HepG2 (cell line): ENCODE measurements at regions not wholly inside any gene's neighbourhood (a gene's known extent, or its start where the extent isn't known, plus 50 kb on each side); places are given as distances from the start of the nearest gene placed in this dataset.

ENCODE experiments used
- ATAC-seq: fragments of 200-7000 bp; cut with Tn5 transposase; 3 replicates; pipeline ENCODE4 v1.9.1; 2020; ENCODE audit warnings: mild to moderate bottlenecking, moderate library complexity
- BruUV-seq: library from RNA; stranded (reverse); fragments of 400-500 nt; replicated peaks from 2 replicates; lab custom pipeline; 2021; lab: Mats Ljungman, UMichigan
- CTCF ChIA-PET: fragments of 300-600 bp; formaldehyde crosslinking; extraction: SDS; loops from one replicate; lab custom pipeline; 2021; ENCODE audit warnings: low total read pairs, inconsistent platforms, low intra/inter-chr PET ratio; lab: Yijun Ruan, JAX
- POLR2A ChIA-PET: fragments of 350-600 bp; sonication (Branson Sonifier 250); formaldehyde crosslinking; loops from one replicate; lab custom pipeline; 2020; ENCODE audit warnings: antibody characterized with exemption, inconsistent platforms; lab: Yijun Ruan, JAX
- DNase-seq: peaks from one replicate; pipeline ENCODE4 v3.0.0-alpha.2; 2015; ENCODE audit warnings: low spot score
- FAIRE-seq: peaks from 3 replicates; lab custom pipeline; 2011; peaks lifted over from hg19 to GRCh38; lab: Jason Lieb, UNC
- H2AFZ ChIP-seq: one replicate; pipeline ENCODE4 v1.6.1; 2011; ENCODE audit warnings: low read length, inconsistent platforms
- H3K27ac ChIP-seq: fragments of 300-600 bp; 3 replicates; pipeline ENCODE4 v1.8.0; 2011; ENCODE audit warnings: mixed run types, mild to moderate bottlenecking, mixed read lengths, low read length, inconsistent platforms; ENCODE audit not compliant: insufficient read depth; ENCODE audit errors: extremely low read length
- H3K27me3 ChIP-seq, 2 experiments: fragments of 200-600 bp in 1 of 2; 2 replicates in 1 of 2; 3 replicates in 1 of 2; pipeline versions ENCODE4 v1.6.0 to v1.8.0; 2011; ENCODE audit warnings: low read length in 2 of 2, mild to moderate bottlenecking in 2 of 2, moderate library complexity in 2 of 2, inconsistent platforms in 1 of 2; ENCODE audit not compliant: insufficient read depth in 2 of 2, control insufficient read depth in 1 of 2
- H3K36me3 ChIP-seq, 2 experiments: fragments of 200-600 bp in 1 of 2; replicated peaks in 1 of 2; 2 replicates in 1 of 2; 3 replicates in 1 of 2; pipeline versions ENCODE4 v1.5.1 to v1.8.0; 2011; ENCODE audit warnings: low read length in 2 of 2, inconsistent platforms in 1 of 2; ENCODE audit not compliant: insufficient read depth in 2 of 2, control insufficient read depth in 1 of 2
- H3K4me1 ChIP-seq: 2 replicates; pipeline ENCODE4 v1.5.1; 2012; ENCODE audit warnings: low read length, inconsistent platforms; ENCODE audit not compliant: insufficient read depth
- H3K4me2 ChIP-seq: 2 replicates; pipeline ENCODE4 v1.6.0; 2011; ENCODE audit warnings: low read depth, low read length, inconsistent platforms
- H3K4me3 ChIP-seq, 3 experiments: fragments of 200-600 bp in 1 of 3; sonication (generic), shearing (Covaris generic) in 1 of 3; replicated peaks in 1 of 3; 2 replicates each; pipeline ENCODE4 v1.5.1; 2011 to 2016; ENCODE audit warnings: low read length in 3 of 3, inconsistent platforms in 2 of 3, low read depth in 2 of 3, mild to moderate bottlenecking in 2 of 3, control low read depth in 1 of 3, mixed read lengths in 1 of 3; ENCODE audit not compliant: insufficient read depth in 1 of 3
- H3K79me2 ChIP-seq: one replicate; pipeline ENCODE4 v1.6.1; 2011; ENCODE audit warnings: low read length, inconsistent platforms; ENCODE audit not compliant: insufficient read depth
- H3K9ac ChIP-seq: 2 replicates; pipeline ENCODE4 v1.6.0; 2011; ENCODE audit warnings: mild to moderate bottlenecking, low read depth, low read length, inconsistent platforms; ENCODE audit not compliant: insufficient read depth
- H3K9me3 ChIP-seq: 2 replicates; pipeline ENCODE4 v1.5.1; 2012; ENCODE audit warnings: mild to moderate bottlenecking, low read length
- H4K20me1 ChIP-seq: 2 replicates; pipeline ENCODE4 v1.6.0; 2011; ENCODE audit warnings: inconsistent platforms, mild to moderate bottlenecking, low read length, moderate library complexity; ENCODE audit not compliant: insufficient read depth
- CBX5 ChIP-seq: sonication (generic); formaldehyde crosslinking; IDR thresholded peaks from 2 replicates; pipeline ENCODE4 v1.4.0; 2020; ENCODE audit warnings: missing genetic modification reagents, borderline replicate concordance
- FOXK2 ChIP-seq: fragments of 450-650 bp; IDR thresholded peaks from 2 replicates; pipeline ENCODE4 v1.6.1; 2016
- HMGA1 ChIP-seq: sonication (generic); formaldehyde crosslinking; conservative IDR thresholded peaks from 2 replicates; pipeline ENCODE4 v1.4.0; 2020; ENCODE audit warnings: missing genetic modification reagents
- MAFF ChIP-seq: IDR thresholded peaks from 2 replicates; pipeline ENCODE4 v1.6.1; 2011; ENCODE audit warnings: low read depth, low read length, improper control_type of control experiment
- MAFK ChIP-seq, 2 experiments: IDR thresholded peaks in 1 of 2; conservative IDR thresholded peaks in 1 of 2; 2 replicates each; pipeline ENCODE4 v1.6.1; 2011; ENCODE audit warnings: improper control_type of control experiment in 2 of 2, low read length in 2 of 2
- NFIB ChIP-seq: sonication (generic); formaldehyde crosslinking; IDR thresholded peaks from 2 replicates; pipeline ENCODE4 v1.9.0; 2021; ENCODE audit warnings: missing genetic modification reagents, mild to moderate bottlenecking, borderline replicate concordance
- RAD21 ChIP-seq: fragments of 450-650 bp; formaldehyde crosslinking; IDR thresholded peaks from 2 replicates; pipeline ENCODE4 v1.5.0; 2020; ENCODE audit warnings: mild to moderate bottlenecking
- SOX6 ChIP-seq, 2 experiments: fragments of 450-650 bp in 1 of 2; sonication (generic) in 1 of 2; formaldehyde crosslinking in 1 of 2; IDR thresholded peaks; 2 replicates each; pipeline versions ENCODE4 v1.4.0 to v1.6.1; 2017 to 2020; ENCODE audit warnings: antibody characterized with exemption in 1 of 2, mild to moderate bottlenecking in 1 of 2, missing genetic modification reagents in 1 of 2
- ZNF652 ChIP-seq: IDR thresholded peaks from 2 replicates; pipeline ENCODE4 v1.6.1; 2016; ENCODE audit warnings: low read depth, borderline replicate concordance
- WGBS: methylation state at CpG from one replicate; pipeline ENCODE4 v1.1.6; 2017; ENCODE audit warnings: low lambda C conversion rate; 5-methylcytosine and 5-hydroxymethylcytosine counted together
- in situ Hi-C: cut with HindIII; loops from 2 replicates; pipeline ENCODE4 v1.10.0; 2017; ENCODE audit warnings: low pct_unique_long_range_greater_than_20kb; ENCODE audit not compliant: extremely low pct_ligation_motif_present
- intact Hi-C: fragments of 100-400 bp; cut with micrococcal nuclease; formaldehyde crosslinking; loops from one replicate; pipeline ENCODE4 v1.10.0; 2022; ENCODE audit not compliant: unreplicated experiment
- TF ChIP-seq, protein P1 (sequence below): IDR thresholded peaks from 2 replicates; pipeline ENCODE4 v1.6.1; 2016; ENCODE audit warnings: missing genetic modification reagents, missing compliant biosample characterization

DNA sequence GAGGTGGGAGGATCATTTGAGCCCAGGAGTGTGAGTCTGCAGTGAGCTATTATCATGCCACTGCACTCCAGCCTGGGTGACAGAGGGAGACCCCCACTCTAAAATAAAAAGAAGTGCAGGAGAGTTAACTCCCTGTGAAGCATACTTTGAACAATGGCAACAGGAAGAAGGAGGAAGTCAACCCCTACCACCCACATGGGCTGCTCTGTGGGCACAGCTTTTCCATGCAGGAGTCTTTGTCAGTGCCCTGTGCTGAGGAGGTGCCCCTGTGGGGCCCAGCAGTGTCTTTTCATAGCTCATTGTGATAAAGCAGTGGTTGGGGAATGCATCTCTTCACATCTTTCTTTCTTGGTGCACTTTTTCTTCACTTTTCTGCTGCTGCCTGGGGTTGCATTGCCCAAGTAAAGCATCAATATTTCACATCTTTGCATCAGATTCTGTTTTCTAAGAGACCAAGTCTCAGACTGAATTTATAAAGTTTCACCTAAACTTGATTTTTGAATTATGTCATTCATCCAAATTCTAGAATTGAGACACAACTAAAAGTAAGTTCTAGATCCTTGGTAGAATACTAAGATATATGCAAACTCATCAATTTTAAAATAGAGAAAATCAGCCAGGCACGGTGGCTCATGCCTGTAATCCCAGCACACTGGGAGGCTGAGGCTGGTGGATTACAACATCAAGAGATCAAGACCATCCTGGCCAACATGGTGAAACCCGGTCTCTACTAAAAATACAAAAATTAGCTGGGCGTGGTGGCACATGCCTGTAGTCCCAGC lies 316.6 kb downstream of the DNAH5 start:
- DNase-seq (no peak), ATAC-seq (no peak), FAIRE-seq (no peak)
- WGBS = 20% methylated on average over 3 of the region's 3 CpGs
- BruUV-seq = no TSS peak
- no peaks in the 10 kb centered on the region for H3K36me3 ChIP-seq
- no peak overlapping the region for H3K4me3 ChIP-seq
- H3K27ac ChIP-seq = no peak overlapping the region
- intact Hi-C loops = no loop called here
- no peaks in the 10 kb centered on the region for H3K4me1 ChIP-seq
- TF ChIP-seq CBX5 (CRISPR knock-in tag) = no peak
- no peak for TF ChIP-seq ZNF652 (CRISPR knock-in tag)
- no peak for TF ChIP-seq FOXK2
- TF ChIP-seq NFIB = no peak
- no peak for TF ChIP-seq SOX6 (IDR thresholded peaks at IDR 0.05)
- no peak for TF ChIP-seq SOX6 (CRISPR knock-in tag; IDR thresholded peaks at IDR 0.05)
- TF ChIP-seq RAD21 (CRISPR knock-in tag) = no peak
- no peak for TF ChIP-seq HMGA1
- TF ChIP-seq MAFF = peak; percentile 80
- TF ChIP-seq, protein P1, sequence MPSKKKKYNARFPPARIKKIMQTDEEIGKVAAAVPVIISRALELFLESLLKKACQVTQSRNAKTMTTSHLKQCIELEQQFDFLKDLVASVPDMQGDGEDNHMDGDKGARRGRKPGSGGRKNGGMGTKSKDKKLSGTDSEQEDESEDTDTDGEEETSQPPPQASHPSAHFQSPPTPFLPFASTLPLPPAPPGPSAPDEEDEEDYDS = no peak
- peak; percentile 70 to 86; a peak in 3 of 4 replicates for TF ChIP-seq MAFK (conservative IDR thresholded peaks at IDR 0.05 in 1 of 2, IDR thresholded peaks at IDR 0.05 in 1 of 2; ENCODE audit: low read length in 2 of 2)
- no peak overlapping the region for H3K4me2 ChIP-seq
- no peaks in the 10 kb centered on the region for H4K20me1 ChIP-seq
- H2AFZ ChIP-seq = no peak overlapping the region
- ChIA-PET POLR2A (no interaction called here), CTCF (no interaction called here)
- in situ Hi-C loops = no loop called here
- H3K9ac ChIP-seq = no peak overlapping the region
- no peaks in the 10 kb centered on the region for H3K27me3 ChIP-seq
- H3K79me2 ChIP-seq = no peaks in the 10 kb centered on the region
- peaks cover 78% of the 10 kb centered on the region for H3K9me3 ChIP-seq
